Urothelium cell line (cell line): ENCODE measurements at regions not wholly inside any gene's neighbourhood (a gene's known extent, or its start where the extent isn't known, plus 50 kb on each side); places are given as distances from the start of the nearest gene placed in this dataset.
"Not testable (repeated sequence)": the region's sequence is repeated elsewhere in the genome, so short reads cannot be mapped to it uniquely, and the experiment has no call there.

Source experiments
- DNase-seq: peaks from one replicate; pipeline ENCODE4 v3.0.0; 2011; ENCODE audit warnings: low spot score, mixed read lengths
- FAIRE-seq: peaks from 2 replicates; lab custom pipeline; 2011; peaks lifted over from hg19 to GRCh38; lab: Jason Lieb, UNC

DNA sequence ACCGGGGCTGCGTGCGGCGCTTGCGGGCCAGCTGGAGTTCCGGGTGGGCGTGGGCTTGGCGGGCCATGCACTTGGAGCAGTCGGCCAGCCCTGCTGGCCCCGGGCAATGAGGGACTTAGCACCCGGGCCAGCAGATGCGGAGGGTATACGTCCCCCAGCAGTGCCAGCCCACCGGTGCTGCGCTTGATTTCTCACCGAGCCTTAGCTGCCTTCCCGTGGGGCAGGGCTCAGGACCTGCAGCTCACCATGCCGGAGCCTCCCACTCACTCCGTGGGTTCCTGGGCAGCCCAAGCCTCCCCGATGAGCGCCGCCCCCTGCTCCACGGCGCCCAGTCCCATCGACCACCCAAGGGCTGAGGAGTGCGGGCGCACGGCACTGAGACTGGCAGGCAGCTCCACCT lies 51.4 kb upstream of the INPP4B start:
- not testable (repeated sequence) for DNase-seq, FAIRE-seq

DNA sequence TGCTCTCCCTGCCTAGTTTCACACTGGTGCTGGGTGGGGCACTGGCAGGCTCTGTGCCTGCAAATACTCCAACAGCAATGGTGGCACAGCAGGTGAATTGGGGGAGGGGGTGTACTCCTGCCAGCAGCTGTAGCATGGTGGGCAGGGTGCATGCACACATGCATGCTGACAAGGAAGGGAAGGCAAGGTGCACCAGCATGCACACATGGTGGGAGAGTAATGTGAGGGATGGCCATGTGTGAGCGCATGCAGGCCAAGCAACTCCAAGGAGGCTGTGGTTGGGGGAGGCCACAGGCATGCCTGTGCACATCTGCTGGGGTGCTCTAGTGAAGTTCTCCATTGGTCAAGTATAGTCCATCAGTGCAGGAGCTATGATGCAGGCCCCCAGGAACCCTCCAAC lies 54.5 kb upstream of the INPP4B start:
- no peak for FAIRE-seq
- DNase-seq = no peak

DNA sequence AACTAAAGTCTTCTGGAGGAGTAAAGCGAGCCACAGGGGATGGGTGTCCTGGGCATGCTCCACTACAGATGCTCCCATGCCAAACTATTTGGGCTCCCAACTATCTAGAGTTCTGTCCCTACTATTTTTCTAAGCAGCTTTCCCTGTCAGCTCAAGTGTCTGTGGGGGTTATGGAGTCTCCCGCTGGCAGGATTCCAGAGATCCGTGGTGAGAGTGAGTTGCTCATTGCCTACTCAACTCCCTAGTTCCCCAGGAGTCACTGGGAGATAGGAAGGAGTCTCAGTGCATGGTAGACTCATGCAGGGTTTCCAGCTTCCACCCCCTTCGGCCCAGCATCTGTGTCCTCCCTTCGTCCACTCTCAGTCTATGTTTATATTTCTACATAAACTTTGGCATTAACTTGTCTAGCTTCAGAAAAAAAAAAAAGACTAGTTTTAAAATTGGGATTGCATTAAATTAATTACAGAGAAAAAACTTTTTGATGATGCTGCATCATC lies 55.1 kb upstream of the INPP4B start:
- no peak for FAIRE-seq
- no peak for DNase-seq

DNA sequence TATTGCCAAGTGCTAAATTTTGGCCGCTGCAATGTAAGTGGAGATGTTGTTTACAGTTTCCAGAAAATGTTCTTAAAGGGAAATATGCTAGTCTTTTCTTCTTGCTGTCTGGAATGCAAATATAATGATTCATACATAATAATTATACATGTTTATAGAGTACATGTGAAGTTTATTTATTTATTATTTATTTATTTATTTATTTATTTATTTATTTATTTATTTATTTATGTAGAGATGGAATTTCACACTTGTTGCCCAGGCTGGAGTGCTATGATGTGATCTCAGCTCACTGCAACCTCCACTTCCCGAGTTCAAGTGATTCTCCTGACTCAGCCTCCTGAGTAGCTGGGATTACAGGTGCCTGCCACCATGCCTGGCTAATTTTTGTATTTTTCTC lies 57.5 kb upstream of the INPP4B start:
- FAIRE-seq = not testable (repeated sequence)

DNA sequence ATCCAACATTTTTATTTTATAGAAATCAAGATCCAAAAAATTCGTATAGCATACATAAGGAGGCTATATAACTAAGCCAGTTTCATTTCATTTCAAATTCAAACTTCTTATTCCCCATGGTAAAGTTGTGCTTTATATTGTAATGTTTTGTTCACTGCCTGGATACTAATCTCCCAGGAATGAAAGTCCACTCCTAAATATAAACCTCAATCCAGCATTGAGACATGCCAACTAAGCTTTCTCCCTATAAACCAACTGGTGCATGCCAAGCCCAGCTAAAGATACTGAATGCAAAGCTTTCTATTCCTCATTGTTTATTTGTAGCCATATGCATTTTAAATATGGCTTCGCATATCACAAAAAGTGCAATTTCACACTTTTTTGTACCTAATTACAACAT lies 63.8 kb upstream of the INPP4B start:
- DNase-seq = no peak
- no peak for FAIRE-seq

More for the DNA sequence above, 57.5 kb upstream of the INPP4B start:
- DNase-seq = not testable (repeated sequence)

DNA sequence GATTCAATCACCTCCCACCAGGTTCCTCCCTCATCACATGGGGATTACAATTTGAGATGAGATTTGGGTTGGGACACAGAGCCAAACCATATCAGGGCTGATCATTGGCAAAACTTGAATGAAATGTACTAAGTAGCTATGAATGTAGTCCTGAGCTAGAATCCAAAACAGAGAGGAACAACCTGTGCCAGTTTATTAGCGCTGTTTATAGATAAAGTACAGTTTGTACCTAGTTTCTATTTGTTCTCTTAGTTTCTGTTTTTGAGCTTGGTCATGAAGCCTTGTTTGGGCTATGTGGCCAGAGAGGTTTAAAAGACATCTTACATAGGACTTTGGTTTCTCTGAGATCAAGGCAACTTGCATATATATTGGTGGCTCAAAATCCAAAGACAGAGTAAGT lies 66.9 kb upstream of the INPP4B start:
- FAIRE-seq (no peak), DNase-seq (no peak)

DNA sequence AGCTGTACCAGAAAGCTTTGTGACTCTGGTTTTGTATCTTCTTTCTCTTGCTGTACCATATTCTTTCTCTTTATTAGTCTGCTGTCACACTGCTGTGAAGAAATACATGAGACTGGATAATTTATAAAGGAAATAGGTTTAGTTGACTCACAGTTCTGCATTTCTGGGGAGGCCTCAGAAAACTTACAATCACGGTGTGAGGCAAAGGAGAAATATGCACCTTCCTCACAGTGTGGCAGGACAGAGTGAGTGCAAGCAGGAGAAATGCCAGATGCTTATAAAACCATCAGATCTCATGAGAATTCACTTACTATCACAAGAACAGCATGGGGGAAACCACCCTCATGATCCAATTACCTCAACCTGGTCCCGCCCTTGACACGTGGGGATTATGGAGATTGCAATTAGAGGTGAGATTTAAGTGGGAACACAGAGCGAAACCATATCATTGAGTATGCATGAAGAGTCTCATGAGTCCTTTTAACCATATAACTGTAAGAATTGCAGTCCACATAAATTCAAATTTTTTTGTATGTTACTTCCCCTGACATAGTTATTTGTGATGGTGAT lies 67.4 kb upstream of the INPP4B start:
- no peak for DNase-seq
- FAIRE-seq = no peak

DNA sequence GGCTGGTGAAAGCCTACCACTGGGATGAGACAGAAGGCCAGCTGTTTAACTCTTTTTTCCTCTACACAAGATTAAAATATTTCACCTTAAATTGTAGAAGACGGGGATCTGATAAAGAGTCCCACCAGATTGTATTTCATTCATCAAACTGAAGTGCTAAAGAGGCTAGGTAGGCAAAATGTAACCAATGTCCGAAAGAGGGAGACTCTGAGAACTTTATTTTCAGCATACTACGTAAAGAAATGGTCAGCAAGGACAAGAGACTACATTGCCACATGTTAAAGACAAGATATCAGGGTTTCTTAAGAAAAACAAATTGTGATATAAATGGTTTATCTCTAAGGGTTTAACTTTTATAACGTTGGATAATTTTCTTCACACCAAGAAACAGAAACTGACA lies 71.6 kb upstream of the INPP4B start:
- no peak for DNase-seq
- no peak for FAIRE-seq

DNA sequence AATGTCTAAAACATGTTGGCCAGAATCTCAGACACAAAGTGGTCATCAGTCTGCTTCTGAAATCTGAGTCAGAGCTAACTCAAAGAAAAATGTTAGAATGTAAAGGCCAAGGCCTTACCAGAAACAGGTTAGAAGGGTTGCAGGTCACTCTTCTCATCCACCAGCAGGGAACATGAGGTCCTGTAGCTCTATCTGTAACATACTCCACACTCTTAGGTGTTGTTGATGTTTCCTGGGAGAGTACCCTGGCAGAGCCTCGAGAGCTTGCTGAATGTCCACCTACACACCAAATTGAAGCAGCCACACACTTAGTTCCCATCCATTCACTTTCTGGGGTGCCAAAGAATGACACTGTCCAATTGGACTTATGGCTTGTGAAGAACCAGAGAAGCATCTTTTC lies 76.6 kb upstream of the INPP4B start:
- no peak for DNase-seq
- FAIRE-seq = no peak

DNA sequence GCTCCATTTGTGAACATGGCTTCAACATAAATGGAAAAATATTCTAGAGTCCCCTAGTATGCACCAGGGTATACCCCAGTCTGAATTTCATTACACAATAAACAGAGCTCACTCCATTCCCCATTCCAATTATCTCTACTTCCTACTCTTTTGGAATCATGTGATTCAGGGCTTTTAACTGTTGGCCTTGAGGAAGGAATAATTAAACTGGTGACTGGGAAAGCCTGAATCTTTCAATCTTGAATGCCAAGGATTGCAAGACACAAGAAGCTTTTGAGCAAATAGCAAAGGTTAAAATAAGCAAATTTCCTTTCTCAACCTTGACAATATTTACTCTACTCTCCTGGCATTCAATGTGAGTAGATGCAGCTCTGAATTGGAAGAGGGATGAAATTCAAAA lies 77.5 kb upstream of the INPP4B start:
- no peak for FAIRE-seq
- no peak for DNase-seq

DNA sequence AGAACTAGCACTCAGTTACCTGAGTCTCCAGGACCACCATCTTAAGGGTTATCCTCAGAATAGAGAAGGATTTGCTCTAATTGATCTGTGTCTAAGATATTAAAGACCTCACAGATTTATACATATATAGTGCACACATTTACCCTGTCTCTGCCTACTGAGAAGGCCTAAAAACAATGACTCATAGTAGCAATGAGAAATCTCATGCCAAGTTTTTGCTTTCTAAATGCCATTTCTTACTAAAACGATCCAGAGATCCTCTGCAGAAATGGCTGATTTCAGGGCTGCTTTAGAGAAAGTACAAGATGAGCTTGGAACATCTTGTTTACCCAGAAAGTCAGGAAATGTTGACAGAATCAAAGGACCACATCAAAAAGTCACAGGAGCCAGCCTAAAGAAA lies 79.1 kb upstream of the INPP4B start:
- no peak for DNase-seq
- FAIRE-seq = no peak

DNA sequence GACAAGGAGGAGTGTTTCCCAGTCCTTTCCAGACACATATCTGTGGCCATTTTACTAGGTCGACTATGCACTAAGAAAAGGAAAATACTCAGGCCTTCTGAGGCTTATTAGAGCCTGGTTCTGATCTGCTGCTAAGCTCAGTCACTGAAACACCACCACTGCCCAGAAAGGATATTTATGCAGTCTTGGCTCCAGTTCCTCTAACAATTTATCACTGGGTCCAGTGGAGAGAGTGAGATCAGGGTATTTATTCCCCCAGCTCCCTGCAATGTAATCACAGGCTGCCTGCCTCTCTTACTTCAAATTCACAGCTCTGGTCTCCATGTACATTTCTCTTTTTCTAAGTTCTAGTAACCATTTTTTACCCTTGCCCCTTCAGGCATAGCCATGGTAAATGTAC lies 81.6 kb upstream of the INPP4B start:
- FAIRE-seq (no peak), DNase-seq (no peak)

DNA sequence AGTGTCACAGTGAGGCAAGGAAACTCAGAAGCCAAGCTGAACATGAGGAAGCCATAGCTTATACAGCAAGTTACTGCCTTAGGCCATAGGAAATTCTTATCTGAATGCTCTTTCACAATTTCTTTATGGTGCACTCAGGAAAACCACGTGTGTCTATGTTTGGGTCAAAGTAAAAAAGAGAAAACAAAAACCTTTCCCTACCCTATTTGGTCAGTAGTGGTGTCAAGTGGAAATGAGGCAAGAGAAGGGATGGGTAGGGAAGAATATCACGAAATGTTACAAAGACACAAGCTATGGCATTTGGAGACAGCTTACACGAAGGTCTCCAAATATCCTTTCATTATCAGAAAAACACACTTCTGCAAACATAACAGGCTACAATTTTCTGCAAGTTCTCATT lies 83.4 kb upstream of the INPP4B start:
- DNase-seq (no peak), FAIRE-seq (no peak)

DNA sequence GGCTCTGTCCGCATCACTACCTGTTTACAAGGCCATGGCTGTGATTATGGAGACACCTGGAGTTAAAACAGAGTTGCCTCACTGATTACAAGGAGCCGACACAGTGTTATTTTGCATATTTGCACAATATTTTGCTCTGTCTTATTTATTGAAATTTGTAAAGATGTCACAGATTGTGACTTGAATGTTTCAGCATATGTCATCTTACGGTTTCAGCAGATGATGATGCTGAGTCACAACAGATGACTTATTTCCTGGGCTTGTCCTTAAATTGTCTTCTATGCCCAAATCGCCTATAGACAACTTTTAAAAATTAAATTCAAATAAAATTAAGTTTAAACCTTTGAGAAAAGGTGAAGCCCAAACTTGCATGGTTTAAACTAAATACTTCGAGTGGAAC lies 87.1 kb upstream of the INPP4B start:
- DNase-seq (no peak), FAIRE-seq (no peak)

DNA sequence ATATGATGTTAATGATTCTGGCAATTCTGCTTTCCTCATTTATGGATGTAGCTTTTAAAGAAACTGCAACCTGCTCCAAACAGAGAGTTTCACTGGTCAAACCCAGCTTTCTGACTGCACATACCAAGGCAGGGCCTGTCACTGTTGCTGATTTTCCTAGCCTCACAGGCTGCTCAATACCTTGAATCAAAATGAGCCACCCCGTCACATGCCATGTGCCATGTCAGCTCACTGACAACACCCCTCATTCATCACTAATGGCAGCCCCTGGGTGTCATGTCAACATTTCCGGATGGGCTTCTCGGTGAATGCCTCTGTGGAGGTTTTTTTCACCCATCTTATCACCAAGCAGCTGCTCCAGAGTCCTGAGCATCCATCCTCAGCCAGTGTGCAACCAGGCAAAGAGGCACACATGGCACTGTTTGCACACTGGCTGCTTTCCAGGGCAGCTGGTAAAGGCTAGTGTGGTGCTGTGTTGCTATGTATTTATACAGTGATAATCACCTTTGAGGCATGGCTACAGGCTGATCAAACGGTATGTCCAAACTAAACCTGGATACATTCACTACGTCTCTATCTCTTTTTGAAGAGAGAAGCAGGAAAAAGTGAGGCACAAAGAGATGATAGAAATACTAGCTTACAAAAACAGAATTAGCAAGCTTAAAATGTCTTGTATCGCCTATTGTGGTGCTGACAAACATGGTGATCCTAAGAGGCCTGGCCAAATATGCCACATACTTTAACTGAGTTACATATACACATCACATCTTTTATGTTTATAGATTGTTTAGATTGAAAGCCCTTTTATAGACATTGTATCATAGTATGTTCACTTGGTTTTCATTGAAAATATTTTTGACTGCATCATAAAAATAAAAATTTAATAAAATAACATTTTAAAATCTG lies 94.6 kb upstream of the INPP4B start:
- FAIRE-seq (no peak), DNase-seq (no peak)

DNA sequence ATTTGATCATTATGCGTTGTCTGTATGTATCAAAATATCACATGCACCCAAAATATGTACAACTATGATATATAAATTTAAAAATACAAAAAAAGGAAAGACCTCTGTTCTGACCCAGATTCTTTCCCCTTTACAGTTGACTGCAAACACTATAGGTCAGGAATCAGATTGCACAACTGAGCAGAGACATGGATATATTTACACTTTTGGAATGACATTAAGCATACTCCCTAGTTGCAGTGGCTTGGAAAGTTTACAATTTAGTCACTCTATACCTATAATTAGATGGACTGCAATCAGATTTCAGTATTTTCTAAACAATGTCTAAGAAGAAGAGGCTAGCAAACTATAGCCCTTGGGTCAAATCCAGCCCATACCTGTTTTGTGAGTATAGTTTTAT lies 98.5 kb upstream of the INPP4B start:
- no peak for FAIRE-seq
- no peak for DNase-seq

DNA sequence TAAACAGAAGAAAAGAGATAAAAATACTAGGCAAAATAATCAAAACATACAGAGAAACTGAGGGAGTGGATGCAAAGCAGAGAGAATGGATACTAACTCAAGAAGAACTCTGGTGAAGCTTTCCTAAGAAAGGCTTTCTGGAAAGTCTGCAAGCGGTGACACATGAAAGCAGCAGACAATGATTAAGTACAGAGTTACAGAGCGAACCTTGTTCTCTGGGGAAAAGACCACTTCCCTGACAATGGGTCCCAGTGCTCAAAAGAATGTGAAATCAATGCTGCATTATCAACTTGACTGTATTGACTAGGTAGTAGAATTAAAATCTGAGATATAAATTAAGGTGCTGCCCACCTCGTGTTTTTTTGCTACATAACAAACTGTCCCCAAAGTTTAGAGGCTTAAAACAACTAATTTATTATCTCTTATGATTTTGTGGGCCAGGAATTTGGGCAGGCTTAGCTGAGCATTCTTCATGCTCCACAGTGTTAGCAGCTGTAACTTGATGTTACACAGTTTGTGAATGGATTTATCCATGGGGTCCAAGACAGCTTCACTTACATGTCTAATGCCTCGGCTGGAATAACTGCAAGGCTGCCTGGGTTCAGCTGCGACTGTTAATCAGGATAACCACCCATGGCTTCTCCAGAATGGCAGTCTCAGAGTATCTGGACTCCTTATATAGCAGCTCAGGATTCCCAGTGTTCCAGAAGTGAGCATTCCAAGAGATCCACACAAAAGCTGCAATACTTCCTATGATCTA lies 106.9 kb upstream of the INPP4B start:
- DNase-seq (no peak), FAIRE-seq (no peak)

DNA sequence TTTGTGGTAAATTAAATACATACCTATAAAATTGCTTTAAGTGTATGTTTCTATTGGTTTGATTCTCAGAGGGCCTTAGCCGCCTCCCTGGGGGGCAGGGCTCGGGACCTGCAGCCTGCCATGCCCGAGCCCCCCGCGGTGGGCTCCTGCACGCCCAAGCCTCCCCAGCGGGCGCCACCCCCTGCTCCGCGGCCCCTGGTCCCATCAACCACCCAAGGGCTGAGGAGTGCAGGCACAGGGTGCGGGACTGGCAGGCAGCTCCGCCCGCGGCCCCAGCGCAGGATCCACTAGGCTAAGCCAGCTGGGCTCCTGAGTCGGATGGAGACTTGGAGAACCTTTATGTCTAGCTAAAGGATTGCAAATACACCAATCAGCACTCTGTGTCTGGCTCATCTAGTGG lies 108.3 kb upstream of the INPP4B start:
- FAIRE-seq = no peak
- no peak for DNase-seq

DNA sequence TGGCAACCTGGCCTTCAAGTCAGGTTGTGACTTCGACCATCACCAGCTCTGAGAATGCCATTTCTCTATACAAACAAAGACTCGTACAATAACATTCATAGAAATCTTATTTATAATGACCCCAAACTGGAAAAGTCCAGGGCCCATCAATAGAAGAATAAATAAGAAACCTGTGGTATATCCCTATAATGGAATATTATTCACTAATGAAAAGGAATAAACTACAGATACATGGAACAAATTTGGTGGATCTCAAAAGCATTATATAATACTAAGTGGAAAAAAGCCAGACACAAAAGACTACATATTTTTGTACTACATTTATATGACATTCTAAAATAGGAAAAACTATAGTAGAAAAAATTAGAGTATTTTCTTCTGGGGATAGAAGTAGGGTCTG lies 109.4 kb upstream of the INPP4B start:
- no peak for FAIRE-seq
- no peak for DNase-seq

DNA sequence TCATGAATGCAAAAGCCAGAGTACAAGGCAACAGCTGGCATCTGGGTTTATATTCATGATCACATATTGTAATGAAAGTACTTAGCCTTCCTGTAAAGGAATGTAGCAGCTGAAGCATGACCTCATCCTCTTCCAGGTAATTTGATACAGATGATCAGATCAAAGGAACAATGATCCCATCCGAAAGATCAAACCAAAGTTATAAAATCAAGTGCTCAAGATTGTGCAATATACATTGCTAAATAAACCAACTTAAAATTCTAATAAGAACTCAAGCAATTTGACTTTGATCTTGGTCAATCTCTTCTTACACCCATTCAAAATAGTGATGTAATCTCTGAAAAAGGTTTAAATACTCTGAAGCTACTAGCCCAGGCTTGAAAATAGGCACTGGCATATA lies 113.1 kb upstream of the INPP4B start:
- FAIRE-seq = no peak
- peak; percentile 38 for DNase-seq

DNA sequence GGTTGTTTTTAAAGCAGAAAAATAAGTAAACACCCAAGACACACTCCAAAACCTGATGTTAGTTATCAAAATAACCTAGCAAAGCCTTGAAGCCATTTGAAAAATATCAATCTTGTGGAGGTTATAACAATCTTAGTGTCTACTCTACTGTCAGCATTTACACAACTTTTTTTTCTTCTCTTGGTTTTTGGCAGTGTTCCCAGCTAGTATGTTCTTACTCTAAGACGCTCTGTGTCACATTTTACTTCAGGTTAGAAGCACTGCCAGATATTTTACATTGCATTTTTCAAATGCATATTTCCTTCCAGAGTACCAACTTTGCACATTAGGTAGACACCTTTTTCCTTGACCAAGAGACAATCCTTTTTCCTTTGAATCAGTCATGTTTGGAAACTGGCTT lies 114.0 kb upstream of the INPP4B start:
- no peak for FAIRE-seq
- no peak for DNase-seq
